ENCODE measurements at regions not wholly inside any gene's neighbourhood (a gene's known extent, or its start where the extent isn't known, plus 50 kb on each side); places are given as distances from the start of the nearest gene placed in this dataset.

DNA sequence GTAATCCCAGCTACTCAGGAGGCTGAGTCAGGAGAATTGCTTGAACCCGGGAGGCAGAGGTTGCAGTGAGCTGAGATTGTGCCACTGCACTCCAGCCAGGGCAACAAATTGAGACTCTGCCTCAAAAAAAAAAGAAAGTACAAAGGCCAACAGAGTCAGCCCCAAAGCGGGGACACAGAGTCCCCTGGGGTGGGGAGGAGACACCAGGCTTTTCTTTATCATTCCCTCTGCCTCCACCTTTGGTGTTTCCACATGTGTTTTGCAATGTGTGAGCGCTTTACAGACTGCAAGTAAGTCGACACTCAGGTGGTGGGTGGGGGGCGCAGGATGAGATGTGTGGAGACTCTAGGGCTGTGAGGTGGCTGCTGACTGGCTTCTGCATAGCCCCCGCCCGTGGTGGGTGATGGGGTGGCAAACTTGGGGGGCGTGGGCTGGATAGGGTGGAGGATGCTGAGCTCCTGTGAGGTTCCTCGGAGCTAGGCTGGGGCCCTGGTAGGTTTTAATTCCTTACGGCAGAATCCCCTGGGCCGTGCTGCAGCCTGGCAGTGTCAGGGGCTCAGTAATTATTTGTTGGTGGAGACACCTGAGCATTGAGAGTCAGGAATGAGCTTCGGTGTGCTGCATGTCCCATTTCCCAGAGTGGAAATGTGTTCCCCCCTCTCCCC, 177.2 kb downstream of the CTTN start:
- DNase-seq: no peak

DNA sequence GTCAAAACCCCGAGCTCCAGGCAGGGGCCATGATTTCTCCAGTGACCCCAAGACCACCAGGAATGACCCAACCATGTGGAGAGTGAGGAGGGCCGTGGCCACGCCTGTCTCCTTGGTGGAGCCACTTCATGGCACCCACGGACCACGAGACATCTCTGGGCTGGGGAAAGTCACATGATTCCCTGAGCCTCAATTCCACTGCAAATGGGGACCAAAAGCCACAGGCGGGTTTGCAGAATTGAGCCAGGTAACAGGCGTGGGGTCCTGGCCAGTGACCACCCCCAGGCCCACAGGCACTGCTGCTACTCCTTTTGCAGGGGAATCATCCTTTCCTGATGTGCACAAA, 178.9 kb downstream of the CTTN start:
- DNase-seq: no peak

DNA sequence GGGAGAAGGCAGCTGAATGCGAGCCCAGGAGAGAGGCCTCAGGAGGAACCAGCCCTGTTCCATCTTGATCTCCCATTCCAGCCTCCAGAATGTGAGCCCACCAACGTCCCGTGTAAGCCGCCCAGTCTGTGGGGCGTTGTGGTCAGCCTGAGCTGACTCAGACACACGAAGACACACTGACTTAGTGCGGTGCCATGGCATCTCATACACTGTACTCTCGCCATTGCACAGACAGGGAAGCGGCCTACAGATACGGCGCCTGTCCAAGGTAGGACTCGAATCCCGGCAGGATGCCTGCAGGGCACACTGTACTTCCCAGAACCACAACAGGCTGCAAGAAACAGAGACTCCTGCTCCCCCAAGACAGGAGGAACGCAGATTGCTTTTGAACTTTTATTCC, 179.6 kb downstream of the CTTN start:
- DNase-seq: no peak

DNA sequence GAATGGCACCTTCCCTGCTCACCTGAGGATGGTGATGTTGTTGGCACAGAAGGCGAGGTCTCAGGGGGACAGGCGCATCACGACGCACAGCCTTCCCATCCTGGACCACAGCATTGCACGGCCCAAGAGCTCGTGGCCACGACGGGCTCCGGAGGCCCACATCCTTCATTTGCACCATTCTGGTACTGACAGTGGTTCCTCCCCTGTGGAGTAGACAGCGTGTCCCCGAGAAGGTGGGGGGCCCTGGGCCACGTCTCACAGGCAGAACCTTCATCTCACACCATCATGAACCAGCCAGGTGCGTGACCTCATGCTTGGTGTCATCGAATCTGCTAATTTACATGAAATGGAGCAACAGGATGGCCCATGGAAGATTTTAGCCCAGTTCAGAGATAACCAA, 180.0 kb downstream of the CTTN start:
- no peak for DNase-seq

DNA sequence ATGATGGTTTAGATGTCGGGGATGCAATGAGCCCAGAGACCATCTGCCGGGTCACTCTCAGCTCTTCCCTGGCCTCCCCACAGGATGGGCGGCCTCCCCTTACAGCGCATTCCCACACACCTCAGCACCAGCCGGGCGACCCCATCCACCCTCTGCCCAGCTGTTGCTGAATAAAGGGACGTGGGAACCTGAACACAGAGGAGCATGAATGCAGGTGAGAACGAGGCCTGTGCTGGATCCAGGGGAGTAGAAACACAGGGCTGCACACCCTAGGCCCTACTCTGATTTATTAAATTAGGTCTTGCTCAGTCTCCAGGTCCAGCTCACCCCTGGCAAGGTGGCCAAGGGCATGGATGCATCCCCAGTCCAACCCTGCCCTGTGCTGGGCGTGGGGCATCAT, 180.5 kb downstream of the CTTN start:
- no peak for DNase-seq

DNA sequence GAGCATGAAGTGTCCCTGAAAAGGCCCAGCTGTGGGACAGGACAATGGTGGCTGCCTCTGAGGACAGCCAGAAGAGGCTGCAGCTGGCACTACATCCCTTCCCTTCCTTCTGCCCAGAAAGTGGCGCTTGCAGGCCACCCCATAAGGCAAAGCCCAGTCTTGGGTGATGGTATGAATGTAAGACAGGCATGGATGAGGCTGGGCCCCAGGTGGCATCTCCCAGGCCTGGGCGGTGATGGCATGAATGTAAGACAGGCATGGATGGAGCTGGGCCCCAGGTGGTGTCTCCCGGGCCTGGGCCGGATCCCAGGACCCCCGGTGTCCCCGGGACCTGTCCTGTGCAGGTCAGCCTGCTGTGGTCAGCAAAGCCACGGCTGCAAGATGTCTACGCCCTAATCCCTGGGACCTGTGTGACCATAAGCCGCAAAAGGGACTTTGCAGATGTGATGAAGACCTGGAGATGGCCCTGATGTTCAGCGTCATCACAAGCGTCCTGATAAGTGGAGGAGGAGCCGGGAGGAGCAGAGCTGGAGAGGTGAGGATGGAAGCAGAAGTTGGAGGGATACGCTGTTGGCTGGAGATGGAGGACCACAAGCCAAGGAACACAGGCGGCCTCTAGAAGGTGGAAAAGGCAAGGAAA, 181.1 kb downstream of the CTTN start:
- no peak for DNase-seq

DNA sequence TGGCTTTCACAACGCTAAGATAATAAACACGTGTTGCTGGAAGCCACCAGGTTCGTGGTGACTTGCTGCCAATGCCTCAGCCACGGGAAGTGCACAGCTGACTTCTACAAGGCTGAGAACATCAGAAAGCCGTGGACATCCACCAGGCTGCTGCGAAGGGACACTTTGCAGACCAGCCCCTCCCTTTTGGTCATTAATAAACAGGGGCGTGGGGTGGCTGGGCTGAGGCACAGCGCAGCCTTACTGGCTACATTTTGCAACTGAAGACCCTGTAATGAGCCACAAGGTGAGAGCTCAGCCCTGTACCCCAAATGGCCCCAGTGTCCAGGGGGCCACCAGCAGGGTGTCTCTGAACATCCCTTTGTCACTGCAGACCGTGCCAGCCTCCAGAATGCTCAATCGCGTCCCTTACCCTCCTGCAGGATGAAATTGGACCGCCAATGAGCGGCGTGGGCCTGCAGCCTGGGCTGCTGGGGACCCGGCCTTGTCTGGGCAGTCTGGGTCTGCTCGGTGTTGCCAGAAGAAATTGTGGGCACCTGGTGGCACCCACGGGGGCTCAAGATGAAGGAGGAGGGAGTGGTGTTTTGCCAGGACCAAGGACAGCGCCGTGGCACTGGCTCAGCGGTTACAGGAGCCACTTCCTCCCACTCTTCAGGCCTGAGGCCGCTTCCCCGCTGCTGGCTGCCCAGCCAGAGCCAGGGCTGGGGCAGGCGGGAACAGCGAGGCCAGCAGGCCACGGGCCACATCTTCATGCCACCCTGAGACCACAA, 181.9 kb downstream of the CTTN start:
- DNase-seq: peak; percentile 3

DNA sequence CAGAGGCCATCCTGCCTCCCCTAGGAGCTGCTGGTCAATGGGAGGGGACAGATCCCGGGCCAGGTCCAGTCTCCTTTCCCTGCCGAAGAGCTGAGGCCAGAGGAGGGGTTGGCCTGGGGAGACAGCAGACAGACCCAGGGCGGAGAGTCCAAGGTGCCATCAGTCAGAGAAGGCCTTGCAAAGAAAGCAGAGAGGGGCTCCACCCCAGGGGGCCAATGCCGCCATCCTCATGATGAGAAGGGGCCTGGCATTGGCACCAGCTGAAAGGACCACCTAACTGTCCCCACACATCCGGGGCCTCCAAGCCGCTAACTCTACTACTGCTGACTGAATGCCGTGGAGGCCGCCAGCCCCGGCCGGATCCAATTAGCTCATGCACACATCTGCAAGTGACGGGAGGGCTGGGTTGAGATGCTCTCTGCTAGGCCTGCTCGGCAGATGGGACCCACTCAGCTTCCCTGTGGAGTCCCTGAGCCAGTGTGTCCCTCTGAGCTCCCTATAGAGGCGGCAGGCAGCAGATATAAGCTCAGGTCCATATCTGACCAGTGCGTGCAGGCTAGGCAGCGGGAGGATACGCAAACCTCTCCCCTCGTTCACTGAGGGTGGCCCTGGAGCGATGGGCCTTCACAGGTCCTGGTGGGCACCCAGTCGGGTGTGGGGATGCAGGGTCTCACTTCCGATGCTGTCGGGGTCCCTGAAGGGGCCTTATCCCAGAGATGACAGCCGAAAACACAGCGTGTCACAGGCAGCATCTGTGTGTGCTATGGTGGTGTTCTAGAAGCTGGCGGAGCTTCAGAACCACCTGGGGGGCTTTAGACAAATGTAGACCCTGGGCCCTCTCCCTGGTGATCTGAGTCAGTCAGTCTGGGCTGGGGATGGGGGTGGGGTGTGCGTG, 183.9 kb downstream of the CTTN start:
- no peak for DNase-seq

DNA sequence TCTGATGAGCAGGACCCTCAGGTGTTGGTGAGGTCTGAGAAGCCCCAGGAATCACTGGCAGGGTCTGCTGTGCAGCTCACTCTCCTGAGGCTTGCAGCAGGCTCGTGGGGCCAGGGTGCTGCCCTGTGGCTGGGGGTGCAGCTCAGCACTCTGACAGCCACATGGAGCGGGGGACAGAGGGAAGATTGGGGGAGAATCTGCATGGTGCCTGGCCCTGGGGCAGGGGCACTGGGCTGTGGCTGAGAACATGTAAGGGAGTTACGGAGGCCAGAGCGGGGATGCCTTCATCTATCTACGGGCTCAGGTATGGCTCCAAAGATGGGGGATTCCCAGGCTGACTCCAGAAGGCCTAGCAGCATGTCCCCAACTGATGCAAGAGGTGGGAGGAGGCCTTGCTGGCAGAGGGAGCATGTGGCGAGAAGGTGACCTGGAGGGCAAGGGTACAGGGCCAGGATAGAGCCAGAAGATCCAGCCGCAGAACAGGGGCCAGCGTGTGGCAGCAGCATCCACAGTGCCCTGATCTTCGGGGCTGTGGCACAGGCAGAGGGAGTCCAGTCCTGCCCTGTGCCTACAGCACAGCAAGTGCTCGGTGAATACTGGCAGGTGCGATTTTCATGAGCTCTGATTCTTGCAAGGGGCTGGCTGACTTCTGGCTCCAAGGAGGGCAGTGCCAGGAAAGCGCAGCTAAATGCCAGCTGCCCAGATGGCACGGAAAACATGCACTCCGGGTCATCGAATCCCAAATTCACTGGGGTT, 184.7 kb downstream of the CTTN start:
- DNase-seq: no peak

DNA sequence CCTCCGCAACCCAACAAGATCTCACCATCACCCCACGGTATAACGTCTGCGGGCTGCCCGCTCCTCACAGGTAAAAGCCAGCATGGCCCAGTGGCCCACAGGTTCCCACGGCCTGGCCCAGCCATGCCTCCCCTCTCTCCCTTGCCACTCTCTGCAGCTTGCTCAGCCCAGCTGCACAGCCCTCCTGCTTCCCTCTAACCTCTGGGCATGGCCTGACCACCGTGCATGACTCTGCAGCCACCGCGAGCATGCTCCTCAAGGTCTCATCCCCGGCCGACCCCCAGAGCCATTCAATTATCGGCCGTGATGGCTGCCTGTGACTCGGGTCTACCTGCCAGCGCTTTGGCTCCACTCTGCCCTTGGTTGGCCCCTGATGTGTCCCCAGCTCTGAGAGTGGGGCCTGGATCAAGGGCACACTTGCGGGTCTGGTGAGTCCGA, 185.5 kb downstream of the CTTN start:
- no peak for DNase-seq

DNA sequence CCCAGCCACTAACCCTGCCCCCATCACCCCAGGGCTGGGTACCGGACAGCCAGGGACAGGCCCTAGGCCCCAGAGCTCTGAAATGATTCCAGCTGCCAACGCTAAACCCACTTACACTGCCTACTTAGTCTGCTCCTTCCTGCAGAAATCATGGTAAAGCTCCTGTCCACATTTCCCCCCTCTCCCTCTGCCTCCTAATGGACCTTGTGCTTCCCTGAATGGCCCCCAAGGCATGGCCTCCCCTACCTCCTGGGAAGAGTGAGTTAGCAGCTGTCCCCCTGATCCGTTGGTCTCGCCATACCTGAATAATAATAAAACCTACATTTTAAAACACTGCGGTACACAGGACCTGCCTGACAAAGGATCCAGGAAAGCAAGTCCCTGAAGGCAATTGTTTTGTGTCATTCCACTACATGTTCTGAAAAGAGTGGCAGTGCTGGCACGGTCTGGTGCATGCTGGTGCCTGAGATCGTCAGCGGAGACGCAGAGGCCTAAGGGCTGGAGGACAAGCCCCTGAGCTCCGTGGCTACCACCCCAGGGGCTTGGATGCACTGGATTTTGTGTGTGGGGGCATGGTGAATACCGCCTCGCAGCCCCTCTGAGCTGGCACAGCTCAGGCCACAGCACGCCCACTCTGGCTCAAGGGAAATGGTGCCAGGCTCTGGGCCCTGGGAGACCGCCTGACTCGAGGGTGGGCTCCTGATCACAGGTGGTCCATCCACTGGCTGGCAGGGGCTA, 186.3 kb downstream of the CTTN start:
- DNase-seq: no peak

DNA sequence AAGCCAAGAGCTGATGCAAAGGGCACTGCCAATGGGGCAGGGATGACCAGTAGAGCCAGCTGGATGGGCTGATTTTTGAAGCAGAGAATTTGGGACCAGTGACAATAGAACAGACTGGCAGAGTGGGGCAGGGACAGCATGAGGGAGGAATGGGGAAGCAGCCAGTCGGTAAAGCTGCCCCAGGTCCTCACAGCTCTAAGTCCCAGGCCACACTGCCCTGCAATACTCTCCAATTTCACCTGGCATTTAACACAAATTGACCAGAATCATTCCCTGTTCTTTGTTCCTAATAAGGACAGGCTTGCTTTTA, 186.9 kb downstream of the CTTN start:
- no peak for DNase-seq

DNA sequence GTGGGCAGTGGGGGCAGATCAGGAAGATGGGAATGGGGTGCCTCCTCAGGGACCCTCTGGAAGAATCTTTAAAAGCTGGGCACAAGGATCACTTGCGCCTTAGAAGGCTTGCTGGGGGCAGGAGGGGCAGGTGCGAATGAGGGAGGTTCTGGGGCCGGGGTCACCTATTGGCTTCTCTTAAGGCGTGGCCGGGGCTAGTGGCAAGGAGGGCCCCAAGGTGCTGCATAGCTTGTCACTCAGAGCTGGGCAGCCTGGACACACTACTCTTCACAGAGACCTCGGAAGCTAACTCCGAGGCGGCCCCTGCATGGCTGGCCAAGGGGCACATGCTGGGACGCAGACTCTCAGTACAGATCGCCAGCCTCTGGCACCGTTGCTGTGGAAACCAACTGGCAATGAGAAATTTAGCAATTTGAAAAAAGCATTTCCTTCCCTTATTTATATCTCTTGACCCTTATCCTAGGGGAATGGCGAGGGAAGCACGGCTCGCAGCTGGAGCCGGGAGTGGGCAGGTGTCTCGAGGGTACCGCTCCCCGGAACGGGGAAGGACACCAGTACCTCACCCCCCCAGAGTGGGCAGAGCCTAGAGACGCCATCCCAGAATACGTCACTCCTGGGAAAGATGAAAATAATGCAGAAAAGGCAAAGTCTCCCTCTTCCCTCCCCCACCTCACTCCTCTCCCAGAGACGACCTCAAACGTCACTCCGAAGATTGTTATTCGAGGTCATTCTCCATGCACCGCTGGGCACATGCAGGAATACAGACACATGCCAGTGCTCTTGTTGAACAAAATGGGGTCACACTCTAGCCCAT, 188.1 kb downstream of the CTTN start:
- DNase-seq: no peak

DNA sequence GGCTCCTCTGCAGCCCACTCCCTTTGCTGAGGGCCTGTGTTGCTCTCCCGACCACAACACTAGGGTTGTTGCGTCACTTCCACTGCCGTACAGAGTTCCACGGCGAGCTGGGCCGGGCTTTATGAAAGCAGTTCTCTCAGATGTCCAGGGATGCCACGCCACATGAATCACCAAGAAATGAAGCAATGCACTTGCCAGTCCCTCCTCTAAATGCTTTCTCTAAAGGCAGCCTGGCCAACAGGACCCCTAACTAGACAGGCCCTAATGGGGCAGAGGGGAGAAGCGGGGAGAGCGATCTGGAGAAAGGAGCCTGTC, 188.7 kb downstream of the CTTN start:
- no peak for DNase-seq

DNA sequence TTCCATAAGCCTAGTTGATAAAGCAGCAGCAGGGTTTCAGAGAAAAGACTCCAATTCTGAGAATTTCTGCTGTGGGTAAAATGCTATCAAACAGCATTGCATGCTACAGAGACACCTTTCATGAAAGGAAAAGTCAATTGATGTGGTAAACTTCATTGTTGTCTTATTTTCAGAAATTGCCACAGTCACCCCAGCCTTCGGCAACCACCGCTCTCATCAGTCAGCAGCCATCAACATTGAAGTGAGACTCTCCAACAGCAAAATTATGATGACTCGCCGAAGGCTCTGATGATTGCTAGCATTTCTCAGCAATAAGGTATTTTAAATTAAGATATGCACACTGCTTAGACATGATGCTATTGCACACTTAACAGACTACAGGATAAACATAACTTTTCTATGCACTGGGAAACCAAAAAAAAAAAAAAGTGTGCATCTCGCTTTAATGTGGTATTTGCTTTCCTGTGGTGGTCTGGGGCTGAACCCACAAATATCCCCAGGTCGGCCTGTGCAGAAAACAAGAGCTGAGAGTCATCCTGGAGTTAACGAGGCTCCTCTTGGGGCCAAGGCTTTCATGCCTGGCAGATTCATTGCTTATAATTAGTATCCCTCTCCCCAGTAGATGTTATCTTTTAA, 192.1 kb downstream of the CTTN start:
- no peak for DNase-seq

DNA sequence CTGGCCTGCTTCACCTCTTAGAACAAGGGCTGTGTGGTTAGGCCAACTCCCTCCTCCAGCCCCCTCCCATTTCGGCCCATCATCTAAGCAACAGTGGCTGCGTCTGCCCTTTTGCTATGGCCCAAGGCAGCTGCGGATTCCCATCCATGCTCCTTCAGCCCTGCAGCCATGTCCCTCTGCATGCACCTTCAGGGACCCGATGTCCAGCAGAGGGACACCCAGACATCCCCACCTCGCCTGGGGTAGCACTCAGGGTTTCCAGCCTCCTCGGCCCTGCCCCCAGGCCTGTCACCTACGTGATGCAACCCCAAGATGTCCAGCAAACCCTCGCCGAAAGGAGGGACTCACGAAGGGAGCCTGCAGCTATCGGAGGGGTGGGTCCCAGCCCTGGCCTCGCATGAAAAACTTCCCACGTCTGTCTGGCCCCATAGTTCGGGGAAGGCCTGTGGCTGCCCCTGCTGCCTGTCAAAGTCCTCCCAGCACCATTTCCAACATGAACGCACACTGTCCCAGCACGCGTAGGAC, 194.4 kb downstream of the CTTN start:
- DNase-seq: no peak

DNA sequence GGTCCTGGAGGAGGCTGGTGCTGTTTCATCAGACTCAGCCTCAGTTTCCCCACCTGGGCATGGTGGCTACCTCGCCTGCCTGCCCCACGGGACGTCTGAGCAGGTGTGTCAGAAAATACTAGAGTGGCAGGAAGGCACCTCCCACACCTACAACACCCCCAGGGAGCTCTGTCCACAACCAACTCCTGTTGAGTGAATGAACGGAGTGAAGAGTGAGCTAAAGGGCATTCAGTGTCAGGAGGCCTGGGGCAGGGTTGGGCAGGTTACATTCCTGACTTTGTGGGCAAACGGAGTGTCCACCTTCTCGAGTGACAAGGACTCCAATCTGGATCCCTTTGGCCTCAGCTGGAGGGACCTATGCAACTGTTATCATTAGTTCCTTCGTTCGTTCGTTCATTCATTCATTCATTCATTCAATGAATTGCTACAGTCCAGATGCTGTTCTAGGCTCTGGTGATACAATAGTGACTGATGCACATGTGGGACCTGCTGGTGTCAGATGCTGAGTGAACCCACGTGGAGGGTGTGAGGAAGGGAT, 195.2 kb downstream of the CTTN start:
- no peak for DNase-seq

DNA sequence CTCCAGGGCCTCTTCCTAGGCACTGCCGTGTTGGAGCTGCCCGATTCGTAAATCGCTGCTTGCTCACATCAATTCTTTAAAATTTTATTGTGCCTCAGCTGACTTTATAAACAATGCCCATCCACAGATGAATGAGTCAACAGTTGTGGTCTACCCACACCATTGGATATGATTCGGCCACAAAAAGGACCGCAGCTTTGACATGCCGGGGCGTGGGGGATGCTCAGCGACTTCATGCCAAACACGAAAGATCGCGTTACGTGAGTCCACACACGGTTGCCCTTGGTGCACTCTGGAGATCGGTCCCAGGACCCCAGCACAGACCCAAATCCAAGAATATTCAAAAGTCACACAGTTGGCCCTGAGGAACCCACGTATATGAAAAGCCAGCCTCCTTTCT, 195.7 kb downstream of the CTTN start:
- DNase-seq: no peak

DNA sequence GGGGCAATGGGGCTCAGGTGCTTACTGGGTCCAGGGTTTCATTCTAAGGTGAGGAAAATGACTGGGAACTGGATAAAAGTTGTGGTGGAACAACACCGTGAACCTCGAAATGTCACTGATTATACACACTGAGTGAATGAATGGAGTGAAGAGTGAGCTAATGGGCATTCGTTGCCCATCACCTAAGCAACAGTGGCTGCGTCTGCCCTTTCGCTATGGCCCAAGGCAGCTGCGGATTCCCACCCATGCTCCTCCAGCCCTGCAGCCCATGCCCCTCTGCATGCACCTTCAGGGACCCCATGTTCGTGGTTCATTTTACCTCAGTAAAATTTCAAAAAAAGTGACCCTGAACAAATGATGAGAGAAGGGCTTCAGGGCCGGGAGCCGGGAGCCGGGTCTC, 196.3 kb downstream of the CTTN start:
- no peak for DNase-seq

DNA sequence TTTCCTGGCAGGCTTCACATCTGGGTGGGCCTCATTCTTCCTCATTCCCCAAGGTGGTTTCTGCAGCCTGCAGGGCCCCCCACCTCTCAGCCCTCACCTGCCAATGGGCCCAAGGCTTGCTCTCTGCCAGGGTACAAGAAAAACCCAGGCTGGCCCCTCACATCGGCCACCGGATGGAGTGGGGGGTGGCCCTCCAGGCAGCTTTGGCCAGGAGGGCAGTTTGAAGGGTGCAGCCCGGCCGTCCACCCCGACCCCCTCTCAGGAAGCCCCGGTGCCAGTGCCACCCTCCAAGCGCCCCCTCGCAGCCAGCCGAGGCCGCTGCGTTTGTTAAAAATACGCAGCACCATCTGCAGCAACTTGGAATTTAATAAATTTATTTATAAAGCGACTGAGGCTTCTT, 196.7 kb downstream of the CTTN start:
- no peak for DNase-seq

All from inflammatory macrophage treated with lipopolysaccharide for 4 hours (primary cell).